GM12875 (cell line): ENCODE measurements at regions not wholly inside any gene's neighbourhood (a gene's known extent, or its start where the extent isn't known, plus 50 kb on each side); places are given as distances from the start of the nearest gene placed in this dataset.

ENCODE experiments used
- H3K4me3 ChIP-seq: one replicate; pipeline ENCODE4 v1.5.1; 2011; ENCODE audit warnings: low read depth, low read length, control low read depth
- CTCF ChIP-seq: IDR thresholded peaks from 2 replicates; pipeline ENCODE4 v1.5.1; 2011; ENCODE audit warnings: low read depth, mild to moderate bottlenecking, control low read depth, inconsistent platforms, low read length, moderate library complexity, borderline replicate concordance; ENCODE audit not compliant: insufficient read depth

DNA sequence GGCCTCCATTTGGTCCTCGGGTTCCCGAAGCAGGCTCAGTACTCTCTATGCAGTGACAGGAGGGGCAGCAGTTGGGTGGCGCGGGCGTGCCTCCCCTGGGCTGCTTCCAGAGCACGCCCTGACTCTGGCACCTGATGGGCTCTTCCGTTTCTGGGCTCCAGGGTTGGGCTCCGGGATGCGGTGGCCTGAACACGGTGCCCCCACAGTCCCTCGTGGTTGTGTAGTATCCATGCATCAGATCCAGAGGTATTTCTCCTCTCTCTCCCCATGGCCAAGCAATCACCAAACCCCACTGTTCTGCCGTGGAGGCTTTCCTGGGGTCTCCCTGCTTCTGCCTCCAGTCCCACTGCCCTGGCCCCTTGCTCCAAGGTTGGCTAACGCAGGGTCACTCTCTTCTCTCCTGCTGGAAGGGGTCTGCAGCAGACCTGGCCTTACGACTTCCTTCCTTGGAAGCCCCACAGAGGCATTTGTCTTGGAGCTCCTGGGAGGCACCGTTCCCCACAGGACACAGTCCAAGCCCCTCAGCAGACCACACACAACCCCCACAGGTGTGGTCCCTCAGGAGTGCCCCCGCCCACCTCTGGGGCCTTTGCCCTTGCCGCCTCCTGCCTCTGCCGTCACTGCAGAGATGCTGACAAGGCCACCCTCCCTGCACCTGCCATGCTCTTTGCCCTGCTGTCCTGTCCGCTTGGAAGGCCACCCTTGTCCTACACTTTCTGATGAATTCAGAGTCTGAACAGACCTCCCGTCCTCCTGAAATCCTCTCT lies 136.6 kb upstream of the ASB18 start:
- H3K4me3 ChIP-seq, result no peak overlapping the region
- TF ChIP-seq CTCF, result no peak

GRCh38 chr2:236402033-236402790 lies 138.0 kb upstream of the ASB18 start:
- no peak overlapping the region for H3K4me3 ChIP-seq
- no peak for TF ChIP-seq CTCF

DNA sequence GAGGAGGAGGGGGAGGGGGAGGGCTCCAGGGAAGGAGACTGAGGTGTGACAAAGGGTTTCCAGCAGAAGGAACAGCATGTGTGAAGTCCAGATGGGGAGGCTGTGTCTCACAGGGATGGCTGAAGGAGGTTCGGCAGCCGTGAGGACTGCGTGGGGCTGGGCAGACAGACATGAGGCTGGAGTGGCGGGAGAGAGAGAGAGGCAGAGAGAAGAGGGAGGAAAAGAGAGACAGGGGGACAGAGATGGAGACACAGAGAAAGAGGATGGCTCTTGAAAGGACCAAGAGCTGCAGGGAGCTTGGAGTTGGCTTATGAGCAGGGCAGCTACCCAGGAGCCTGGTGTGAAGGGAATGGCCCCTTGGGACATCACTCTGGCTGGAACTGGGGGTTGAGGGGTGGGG lies 138.9 kb upstream of the ASB18 start:
- H3K4me3 ChIP-seq, result no peak overlapping the region
- TF ChIP-seq CTCF, result no peak

DNA sequence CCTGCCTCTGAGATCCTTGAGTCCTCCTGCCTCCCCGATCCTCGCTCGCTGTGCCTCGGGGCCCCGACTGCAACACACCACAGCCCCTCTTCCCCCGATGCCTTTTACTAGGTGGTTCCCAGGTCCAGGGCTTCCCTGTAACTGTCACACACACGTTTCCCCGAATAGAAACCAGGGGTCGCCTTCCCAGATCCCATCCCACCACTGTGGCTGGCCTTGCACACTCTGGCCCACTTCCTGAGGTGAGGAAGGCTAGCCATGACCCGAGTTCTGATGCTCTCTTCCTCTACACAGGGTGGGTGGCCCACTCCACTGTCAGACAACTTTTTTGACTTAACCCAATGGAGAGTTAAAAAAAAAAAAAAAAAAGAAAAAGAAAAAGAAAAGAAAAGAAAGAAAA lies 139.6 kb upstream of the ASB18 start:
- no peak overlapping the region for H3K4me3 ChIP-seq
- no peak for TF ChIP-seq CTCF

DNA sequence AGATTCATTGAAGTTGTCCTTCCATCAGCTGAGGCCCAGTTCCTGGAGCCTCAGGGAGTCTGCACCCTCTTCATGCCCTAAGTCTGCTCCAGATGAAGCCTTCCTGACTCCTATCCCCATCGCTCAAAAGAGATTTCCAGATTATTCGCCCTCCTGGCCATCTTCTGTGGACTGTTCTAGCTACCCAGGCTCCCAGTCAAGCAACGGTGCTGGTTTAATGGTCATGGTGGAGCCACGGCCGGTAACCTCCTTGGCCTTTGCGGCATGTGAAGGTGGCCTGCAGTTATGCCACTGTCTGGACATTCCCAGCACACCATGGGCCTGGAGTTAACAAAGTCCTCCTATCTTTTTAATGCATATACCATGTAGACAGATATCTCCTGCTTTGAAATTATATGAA lies 140.1 kb upstream of the ASB18 start:
- TF ChIP-seq CTCF, result no peak
- H3K4me3 ChIP-seq, result no peak overlapping the region

DNA sequence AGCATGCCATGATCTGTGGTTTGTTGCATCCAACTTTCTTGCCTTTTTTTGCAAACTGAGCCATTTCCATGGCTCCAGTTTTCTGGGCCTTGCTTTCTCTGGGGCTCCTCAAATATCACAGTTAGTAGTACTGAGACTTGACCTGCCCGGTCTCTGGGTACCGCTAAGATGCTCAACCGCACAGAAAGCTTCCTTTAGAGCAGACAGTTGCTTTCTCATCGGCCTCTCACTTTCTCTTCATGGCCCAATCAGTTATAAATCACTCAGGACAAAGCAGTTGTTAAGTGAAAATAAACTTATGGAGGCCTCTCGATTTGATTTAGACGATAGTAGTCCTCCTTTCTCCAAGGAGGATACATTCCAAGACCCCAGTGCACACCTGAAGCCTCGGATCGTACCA lies 141.2 kb upstream of the ASB18 start:
- no peak for TF ChIP-seq CTCF
- H3K4me3 ChIP-seq, result no peak overlapping the region

DNA sequence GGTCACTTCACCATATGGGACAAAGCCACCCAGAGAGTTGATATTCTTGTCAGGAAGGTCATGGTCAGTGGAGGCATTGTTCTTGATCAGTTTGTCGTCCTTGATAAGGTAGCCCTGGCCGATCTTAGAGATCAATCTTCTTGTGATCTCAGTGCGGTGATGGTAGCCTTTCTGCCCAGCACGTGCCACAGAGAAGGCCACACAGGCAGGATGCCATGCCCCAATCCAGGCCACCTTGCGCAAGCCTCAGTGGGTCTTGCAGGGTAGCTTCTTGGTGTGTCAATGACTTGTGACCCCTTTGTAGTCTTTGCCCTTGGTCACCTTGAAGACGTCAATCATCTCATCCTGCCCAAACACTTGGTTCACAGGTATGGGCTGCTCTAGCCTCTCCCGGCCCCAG lies 143.9 kb upstream of the ASB18 start:
- H3K4me3 ChIP-seq, result no peak overlapping the region
- TF ChIP-seq CTCF, result no peak
